Neural cell (in vitro differentiated cells): ENCODE measurements at regions not wholly inside any gene's neighbourhood (a gene's known extent, or its start where the extent isn't known, plus 50 kb on each side); places are given as distances from the start of the nearest gene placed in this dataset.

Experiments
- H2AFZ ChIP-seq: fragments of 200-600, 300-800 bp; sonication (generic), shearing (Covaris generic); 2 replicates; pipeline ENCODE4 v1.6.0; 2014; ENCODE audit warnings: low read depth, mild to moderate bottlenecking, antibody characterized with exemption, low read length, moderate library complexity
- H3F3A ChIP-seq: fragments of 200-600 bp; shearing (Covaris generic); 2 replicates; pipeline ENCODE4 v1.6.1; 2016; ENCODE audit warnings: mild to moderate bottlenecking, moderate library complexity, mixed read lengths, antibody characterized with exemption, low read length; ENCODE audit not compliant: insufficient read depth, poor library complexity, severe bottlenecking
- H3K27ac ChIP-seq: fragments of 200-600, 300-800 bp; sonication (generic), shearing (Covaris generic); 2 replicates; pipeline ENCODE4 v1.5.1; 2014; ENCODE audit warnings: mild to moderate bottlenecking, low read length, moderate library complexity
- H3K27me3 ChIP-seq: fragments of 300-800, 200-600 bp; sonication (generic), shearing (Covaris generic); 2 replicates; pipeline ENCODE4 v1.6.0; 2014; ENCODE audit warnings: mild to moderate bottlenecking, low read depth, low read length, moderate library complexity; ENCODE audit not compliant: insufficient read depth
- H3K36me3 ChIP-seq: fragments of 300-800, 200-600 bp; sonication (generic), shearing (Covaris generic); 2 replicates; pipeline ENCODE4 v1.5.1; 2014; ENCODE audit warnings: mild to moderate bottlenecking, antibody characterized with exemption, low read length, moderate library complexity; ENCODE audit not compliant: insufficient read depth
- H3K4me2 ChIP-seq: fragments of 300-800, 200-600 bp; sonication (generic), shearing (Covaris generic); 2 replicates; pipeline ENCODE4 v1.6.0; 2014; ENCODE audit warnings: mild to moderate bottlenecking, low read length
- H3K4me3 ChIP-seq: fragments of 300-800, 200-600 bp; sonication (generic), shearing (Covaris generic); 2 replicates; pipeline ENCODE4 v1.5.1; 2014; ENCODE audit warnings: mild to moderate bottlenecking, low read length, moderate library complexity
- H3K79me2 ChIP-seq: fragments of 200-600 bp; shearing (Covaris generic); replicated peaks from 2 replicates; pipeline ENCODE4 v1.6.0; 2014; ENCODE audit warnings: mild to moderate bottlenecking, low read length, moderate library complexity; ENCODE audit not compliant: insufficient read depth
- H3K9ac ChIP-seq: fragments of 300-800, 200-600 bp; sonication (generic), shearing (Covaris generic); 2 replicates; pipeline ENCODE4 v1.6.1; 2016; ENCODE audit warnings: mild to moderate bottlenecking, low read length, mixed read lengths
- H3K9me2 ChIP-seq: fragments of 200-600 bp; shearing (Covaris generic); 2 replicates; pipeline ENCODE4 v1.6.1; 2016; ENCODE audit warnings: mild to moderate bottlenecking, low read length, mixed read lengths; ENCODE audit not compliant: insufficient read depth
- H3K9me3 ChIP-seq: fragments of 200-600, 300-800 bp; sonication (generic), shearing (Covaris generic); 2 replicates; pipeline ENCODE4 v1.6.1; 2016; ENCODE audit warnings: mild to moderate bottlenecking, mixed run types, low read length, moderate library complexity, mixed read lengths
- H4K20me1 ChIP-seq: fragments of 200-600 bp; shearing (Covaris generic); 2 replicates; pipeline ENCODE4 v1.6.1; 2016; ENCODE audit warnings: mild to moderate bottlenecking, mixed run types; ENCODE audit not compliant: insufficient read depth
- EP300 ChIP-seq: fragments of 450-650 bp; conservative IDR thresholded peaks from 2 replicates; pipeline ENCODE4 v1.6.1; 2014; ENCODE audit warnings: antibody characterized with exemption, mild to moderate bottlenecking, moderate library complexity; ENCODE audit not compliant: poor library complexity, severe bottlenecking
- EZH2 ChIP-seq: fragments of 200-600, 300-800 bp; shearing (Covaris generic), sonication (generic); IDR thresholded peaks from 2 replicates; pipeline ENCODE4 v1.6.1; 2014; ENCODE audit warnings: antibody characterized with exemption, low read length, borderline replicate concordance, mild to moderate bottlenecking; ENCODE audit not compliant: insufficient read depth, poor library complexity, severe bottlenecking
- MXI1 ChIP-seq: fragments of 450-650 bp; conservative IDR thresholded peaks from 2 replicates; pipeline ENCODE4 v1.6.1; 2014; ENCODE audit warnings: antibody characterized with exemption, mild to moderate bottlenecking; ENCODE audit not compliant: poor library complexity, severe bottlenecking
- POLR2AphosphoS5 ChIP-seq: IDR thresholded peaks from 2 replicates; pipeline ENCODE4 v1.6.1; 2012
- RAD21 ChIP-seq: fragments of 450-650 bp; conservative IDR thresholded peaks from 2 replicates; pipeline ENCODE4 v1.6.1; 2014; ENCODE audit warnings: antibody characterized with exemption, mild to moderate bottlenecking, moderate library complexity
- SMC3 ChIP-seq: fragments of 450-650 bp; conservative IDR thresholded peaks from 2 replicates; pipeline ENCODE4 v1.6.1; 2014; ENCODE audit warnings: antibody characterized with exemption, mild to moderate bottlenecking, moderate library complexity; ENCODE audit not compliant: poor library complexity
- TAF1 ChIP-seq: IDR thresholded peaks from 2 replicates; pipeline ENCODE4 v1.6.1; 2012; ENCODE audit warnings: low read depth
- TF ChIP-seq, protein P1 (sequence below): fragments of 450-650 bp; IDR thresholded peaks from 2 replicates; pipeline ENCODE4 v1.5.1; 2014; ENCODE audit warnings: antibody characterized with exemption, mild to moderate bottlenecking, moderate library complexity; ENCODE audit not compliant: poor library complexity, severe bottlenecking
- TF ChIP-seq, protein P2 (sequence below): IDR thresholded peaks from 2 replicates; pipeline ENCODE4 v1.6.1; 2012; ENCODE audit warnings: borderline replicate concordance

DNA sequence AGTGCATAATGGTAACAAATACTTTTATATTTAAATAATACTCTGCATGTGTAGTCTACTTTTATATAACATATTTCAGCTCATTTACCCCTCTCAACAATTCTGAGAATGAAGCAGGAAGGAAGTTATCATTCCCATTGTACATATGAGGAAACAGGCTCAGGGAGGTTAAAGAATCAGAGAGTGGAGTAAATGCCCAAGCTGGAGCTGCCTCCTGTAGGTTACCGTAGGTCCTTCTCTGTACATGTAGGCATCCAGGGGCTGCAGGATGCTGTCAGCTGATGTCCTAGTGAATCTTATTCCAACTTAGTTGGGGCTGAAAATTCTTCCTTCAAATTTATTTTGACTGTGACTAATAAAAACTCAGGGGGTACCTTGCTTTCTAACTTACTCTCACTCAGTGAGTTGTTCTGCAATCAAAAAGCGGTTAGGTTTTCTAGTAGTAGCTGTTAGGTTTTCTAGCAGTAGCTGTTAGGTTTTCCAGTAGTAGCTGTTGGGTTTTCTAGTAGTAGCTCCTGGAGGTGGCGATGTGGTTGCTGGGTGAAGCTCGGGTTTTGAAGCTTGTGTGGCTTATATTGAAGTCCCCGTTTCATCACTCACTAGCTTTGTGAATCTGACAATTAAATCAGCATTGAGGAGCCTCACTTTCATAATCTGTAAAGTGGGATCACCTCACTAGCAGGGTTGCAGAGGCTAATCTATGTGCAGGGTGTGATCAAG is 357.0 kb downstream of the NR2F2 start:
- no peak overlapping the region for H3K4me2 ChIP-seq
- TF ChIP-seq EP300 (no peak), POLR2AphosphoS5 (no peak), TAF1 (no peak), SMC3 (no peak), MXI1 (no peak), RAD21 (no peak), EZH2 (no peak)
- TF ChIP-seq, protein P1, sequence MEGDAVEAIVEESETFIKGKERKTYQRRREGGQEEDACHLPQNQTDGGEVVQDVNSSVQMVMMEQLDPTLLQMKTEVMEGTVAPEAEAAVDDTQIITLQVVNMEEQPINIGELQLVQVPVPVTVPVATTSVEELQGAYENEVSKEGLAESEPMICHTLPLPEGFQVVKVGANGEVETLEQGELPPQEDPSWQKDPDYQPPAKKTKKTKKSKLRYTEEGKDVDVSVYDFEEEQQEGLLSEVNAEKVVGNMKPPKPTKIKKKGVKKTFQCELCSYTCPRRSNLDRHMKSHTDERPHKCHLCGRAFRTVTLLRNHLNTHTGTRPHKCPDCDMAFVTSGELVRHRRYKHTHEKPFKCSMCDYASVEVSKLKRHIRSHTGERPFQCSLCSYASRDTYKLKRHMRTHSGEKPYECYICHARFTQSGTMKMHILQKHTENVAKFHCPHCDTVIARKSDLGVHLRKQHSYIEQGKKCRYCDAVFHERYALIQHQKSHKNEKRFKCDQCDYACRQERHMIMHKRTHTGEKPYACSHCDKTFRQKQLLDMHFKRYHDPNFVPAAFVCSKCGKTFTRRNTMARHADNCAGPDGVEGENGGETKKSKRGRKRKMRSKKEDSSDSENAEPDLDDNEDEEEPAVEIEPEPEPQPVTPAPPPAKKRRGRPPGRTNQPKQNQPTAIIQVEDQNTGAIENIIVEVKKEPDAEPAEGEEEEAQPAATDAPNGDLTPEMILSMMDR: no peak
- TF ChIP-seq, protein P2, sequence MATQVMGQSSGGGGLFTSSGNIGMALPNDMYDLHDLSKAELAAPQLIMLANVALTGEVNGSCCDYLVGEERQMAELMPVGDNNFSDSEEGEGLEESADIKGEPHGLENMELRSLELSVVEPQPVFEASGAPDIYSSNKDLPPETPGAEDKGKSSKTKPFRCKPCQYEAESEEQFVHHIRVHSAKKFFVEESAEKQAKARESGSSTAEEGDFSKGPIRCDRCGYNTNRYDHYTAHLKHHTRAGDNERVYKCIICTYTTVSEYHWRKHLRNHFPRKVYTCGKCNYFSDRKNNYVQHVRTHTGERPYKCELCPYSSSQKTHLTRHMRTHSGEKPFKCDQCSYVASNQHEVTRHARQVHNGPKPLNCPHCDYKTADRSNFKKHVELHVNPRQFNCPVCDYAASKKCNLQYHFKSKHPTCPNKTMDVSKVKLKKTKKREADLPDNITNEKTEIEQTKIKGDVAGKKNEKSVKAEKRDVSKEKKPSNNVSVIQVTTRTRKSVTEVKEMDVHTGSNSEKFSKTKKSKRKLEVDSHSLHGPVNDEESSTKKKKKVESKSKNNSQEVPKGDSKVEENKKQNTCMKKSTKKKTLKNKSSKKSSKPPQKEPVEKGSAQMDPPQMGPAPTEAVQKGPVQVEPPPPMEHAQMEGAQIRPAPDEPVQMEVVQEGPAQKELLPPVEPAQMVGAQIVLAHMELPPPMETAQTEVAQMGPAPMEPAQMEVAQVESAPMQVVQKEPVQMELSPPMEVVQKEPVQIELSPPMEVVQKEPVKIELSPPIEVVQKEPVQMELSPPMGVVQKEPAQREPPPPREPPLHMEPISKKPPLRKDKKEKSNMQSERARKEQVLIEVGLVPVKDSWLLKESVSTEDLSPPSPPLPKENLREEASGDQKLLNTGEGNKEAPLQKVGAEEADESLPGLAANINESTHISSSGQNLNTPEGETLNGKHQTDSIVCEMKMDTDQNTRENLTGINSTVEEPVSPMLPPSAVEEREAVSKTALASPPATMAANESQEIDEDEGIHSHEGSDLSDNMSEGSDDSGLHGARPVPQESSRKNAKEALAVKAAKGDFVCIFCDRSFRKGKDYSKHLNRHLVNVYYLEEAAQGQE: no peak
- H3K9me3 ChIP-seq: no peaks in the 10 kb centered on the region

DNA sequence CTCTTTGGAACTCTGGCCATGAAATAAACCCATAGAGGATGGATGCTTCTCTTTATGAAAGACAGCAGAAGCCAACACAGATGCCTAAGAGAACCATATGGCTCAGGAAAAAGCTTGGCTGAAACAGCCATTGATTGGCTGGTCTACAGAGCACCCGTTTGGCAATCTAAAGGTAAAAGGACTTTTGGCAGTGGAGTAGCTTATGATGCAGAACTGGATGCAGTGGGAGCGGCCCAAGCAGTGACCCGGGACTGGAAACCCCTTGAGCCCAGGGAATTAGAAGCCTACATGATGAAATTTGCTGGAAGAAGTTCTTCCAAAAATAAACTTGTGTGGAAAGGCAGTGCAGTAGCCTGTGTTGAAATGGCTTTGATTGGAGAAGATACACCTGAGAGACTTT is 360.2 kb downstream of the NR2F2 start:
- H3K27ac ChIP-seq: no peak overlapping the region
- H3K4me3 ChIP-seq: no peak overlapping the region
- H3K27me3 ChIP-seq: peaks cover 66% of the 10 kb centered on the region
- no peak overlapping the region for H3K9ac ChIP-seq
- no peaks in the 10 kb centered on the region for H3K9me2 ChIP-seq
- no peaks in the 10 kb centered on the region for H3F3A ChIP-seq
- no peak overlapping the region for H2AFZ ChIP-seq
- H3K79me2 ChIP-seq: no peaks in the 10 kb centered on the region
- H4K20me1 ChIP-seq: no peaks in the 10 kb centered on the region
- H3K4me2 ChIP-seq: no peak overlapping the region
- no peaks in the 10 kb centered on the region for H3K36me3 ChIP-seq
- TF ChIP-seq RAD21 (no peak), EP300 (no peak), POLR2AphosphoS5 (no peak), EZH2 (no peak), TAF1 (no peak), SMC3 (no peak), MXI1 (no peak)
- TF ChIP-seq, protein P2: no peak
- TF ChIP-seq, protein P1: no peak
- no peaks in the 10 kb centered on the region for H3K9me3 ChIP-seq

More for the DNA sequence above, 357.0 kb downstream of the NR2F2 start:
- Histone ChIP-seq H3K9me2 (no peaks in the 10 kb centered on the region), H2AFZ (no peak overlapping the region), H3F3A (no peaks in the 10 kb centered on the region), H3K27ac (no peak overlapping the region), H3K36me3 (no peaks in the 10 kb centered on the region), H3K79me2 (no peaks in the 10 kb centered on the region), H3K9ac (no peak overlapping the region), H3K27me3 (peaks cover 56% of the 10 kb centered on the region), H4K20me1 (no peaks in the 10 kb centered on the region), H3K4me3 (no peak overlapping the region)
